GM12878 (cell line): ENCODE measurements at regions not wholly inside any gene's neighbourhood (a gene's known extent, or its start where the extent isn't known, plus 50 kb on each side); places are given as distances from the start of the nearest gene placed in this dataset.

Experiments used
- BCL3 ChIP-seq: IDR thresholded peaks from 2 replicates; pipeline ENCODE4 v1.6.1; 2011; ENCODE audit warnings: borderline replicate concordance, low read depth, mild to moderate bottlenecking, moderate library complexity, low read length; ENCODE audit not compliant: insufficient read depth, poor library complexity, severe bottlenecking
- CUX1 ChIP-seq: IDR thresholded peaks from 2 replicates; pipeline ENCODE4 v1.6.1; 2012; ENCODE audit warnings: improper control_type of control experiment, low read depth, low read length; ENCODE audit not compliant: insufficient replicate concordance
- HCFC1 ChIP-seq: fragments of 150-350 bp; IDR thresholded peaks from 2 replicates; pipeline ENCODE4 v1.6.1; 2014; ENCODE audit warnings: low read length
- IRF3 ChIP-seq: fragments of 450-650 bp; IDR thresholded peaks from 2 replicates; pipeline ENCODE4 v1.6.1; 2014; ENCODE audit warnings: mild to moderate bottlenecking
- MLLT1 ChIP-seq: fragments of 450-650 bp; IDR thresholded peaks from 2 replicates; pipeline ENCODE4 v1.6.1; 2016; ENCODE audit warnings: mild to moderate bottlenecking
- NFXL1 ChIP-seq: fragments of 450-650 bp; IDR thresholded peaks from 2 replicates; pipeline ENCODE4 v1.6.1; 2017; ENCODE audit warnings: antibody characterized with exemption, mild to moderate bottlenecking, borderline replicate concordance
- NRF1 ChIP-seq: conservative IDR thresholded peaks from 2 replicates; pipeline ENCODE4 v1.6.1; 2011; ENCODE audit warnings: mild to moderate bottlenecking, low read depth, low read length, improper control_type of control experiment
- PAX5 ChIP-seq: IDR thresholded peaks from 2 replicates; pipeline ENCODE4 v1.6.1; 2011; ENCODE audit warnings: low read depth, low read length, borderline replicate concordance
- POLR2AphosphoS2 ChIP-seq: IDR thresholded peaks from 2 replicates; pipeline ENCODE4 v1.6.1; 2011; ENCODE audit warnings: low read depth, mild to moderate bottlenecking, low read length, improper control_type of control experiment, moderate library complexity
- RAD21 ChIP-seq: IDR thresholded peaks from 2 replicates; pipeline ENCODE4 v1.6.1; 2011; ENCODE audit warnings: mild to moderate bottlenecking, low read depth, low read length, moderate library complexity; ENCODE audit not compliant: insufficient read depth
- RCOR1 ChIP-seq: conservative IDR thresholded peaks from 2 replicates; pipeline ENCODE4 v1.6.1; 2012; ENCODE audit warnings: low read depth, low read length, improper control_type of control experiment
- RELB ChIP-seq: fragments of 450-650 bp; IDR thresholded peaks from 2 replicates; pipeline ENCODE4 v1.6.1; 2017; ENCODE audit warnings: low read depth, mild to moderate bottlenecking, moderate library complexity
- RUNX3 ChIP-seq: IDR thresholded peaks from 2 replicates; pipeline ENCODE4 v1.6.1; 2012; ENCODE audit warnings: low read length, inconsistent platforms
- SMAD5 ChIP-seq: IDR thresholded peaks from 2 replicates; pipeline ENCODE4 v1.6.1; 2016; ENCODE audit warnings: antibody characterized with exemption, low read depth
- STAT3 ChIP-seq: IDR thresholded peaks from 2 replicates; pipeline ENCODE4 v1.6.1; 2011; ENCODE audit warnings: low read depth, low read length, improper control_type of control experiment
- USF1 ChIP-seq: IDR thresholded peaks from 2 replicates; pipeline ENCODE4 v1.6.1; 2011; ENCODE audit warnings: borderline replicate concordance, low read depth, mild to moderate bottlenecking, moderate library complexity, mixed read lengths, low read length; ENCODE audit not compliant: insufficient read depth; ENCODE audit errors: extremely low read length
- ZNF217 ChIP-seq: fragments of 450-650 bp; IDR thresholded peaks from 2 replicates; pipeline ENCODE4 v1.6.1; 2017; ENCODE audit warnings: antibody characterized with exemption, mild to moderate bottlenecking

DNA sequence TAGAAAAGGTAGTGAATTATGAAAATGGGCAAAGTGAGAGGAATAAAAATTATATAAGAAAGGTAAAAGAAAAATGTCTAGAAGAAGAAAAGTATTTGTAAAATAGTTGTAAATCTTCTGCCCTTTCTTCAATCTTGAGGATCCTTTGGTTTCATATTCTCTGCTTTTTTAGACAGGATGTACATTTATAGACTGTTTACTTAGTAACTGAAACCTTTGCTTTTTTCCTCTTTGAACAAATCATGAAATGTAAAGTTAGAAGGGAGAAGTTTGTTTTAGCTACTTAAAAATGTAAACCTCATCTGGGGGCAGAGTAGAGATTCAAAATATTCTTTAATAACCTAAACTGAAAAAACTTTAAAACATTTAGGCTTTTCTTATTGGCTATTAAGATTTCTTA lies 150.4 kb upstream of the ITGA4 start (continued):
- TF ChIP-seq IRF3 (no peak), CUX1 (no peak), HCFC1 (no peak), BCL3 (no peak), NRF1 (no peak), USF1 (no peak), RAD21 (0 out of 2 replicates have a peak, but pooled peaks have one; percentile 13), RELB (peak; percentile 45; the same call in 1 of the 2 replicates), RUNX3 (peak; percentile 58), ZNF217 (no peak), POLR2AphosphoS2 (no peak), STAT3 (no peak), MLLT1 (0 out of 2 replicates have a peak, but pooled peaks have one; percentile 14), PAX5 (no peak), RCOR1 (no peak), NFXL1 (no peak), SMAD5 (no peak)
